B cell (primary cell): ENCODE measurements at regions not wholly inside any gene's neighbourhood (a gene's known extent, or its start where the extent isn't known, plus 50 kb on each side); places are given as distances from the start of the nearest gene placed in this dataset.

Experiments used
- ATAC-seq: fragments of 200-7000 bp; cut with Tn5 transposase; one replicate; pipeline ENCODE4 v1.10.0; 2021; ENCODE audit warnings: low read depth, mild to moderate bottlenecking, moderate number of reproducible peaks, moderate library complexity
- CTCF ChIA-PET: fragments of 350-600 bp; sonication (Branson Sonifier 250); formaldehyde crosslinking; loops from one replicate; lab custom pipeline; 2021; ENCODE audit warnings: antibody characterized with exemption, inconsistent platforms; lab: Charles Lee
- POLR2A ChIA-PET: fragments of 350-600 bp; sonication (Branson Sonifier 250); formaldehyde crosslinking; loops from one replicate; lab custom pipeline; 2021; ENCODE audit warnings: antibody characterized with exemption; lab: Charles Lee
- DNase-seq: peaks from one replicate; pipeline ENCODE4 v3.0.0; 2013
- H2AFZ ChIP-seq: 2 replicates; pipeline ENCODE4 v1.6.1; 2012; ENCODE audit warnings: mild to moderate bottlenecking, low read depth, low read length; ENCODE audit not compliant: insufficient read depth, poor library complexity, severe bottlenecking
- H3K27ac ChIP-seq, 2 donors: 1 replicate in 1 of 2; 2 replicates in 1 of 2; pipeline ENCODE4 v1.5.1; 2012 to 2013; ENCODE audit warnings: low read length in 2 of 2, mild to moderate bottlenecking in 2 of 2, moderate library complexity in 1 of 2
- H3K27me3 ChIP-seq, 4 experiments: fragments of 200-600 bp in 1 of 4; sonication (generic) in 1 of 4; replicated peaks in 1 of 4; 1 replicate in 2 of 4; 2 replicates in 2 of 4; pipeline versions ENCODE4 v1.6.1 to v1.7.0; 2013 to 2016; ENCODE audit warnings: low read length in 3 of 4, mild to moderate bottlenecking in 2 of 4, mixed read lengths in 1 of 4, moderate library complexity in 1 of 4; ENCODE audit not compliant: insufficient read depth in 4 of 4, control insufficient read depth in 3 of 4; ENCODE audit errors: control extremely low read depth in 1 of 4
- H3K36me3 ChIP-seq, 2 experiments: replicated peaks in 1 of 2; 1 replicate in 1 of 2; 2 replicates in 1 of 2; pipeline versions ENCODE4 v1.6.1 to v1.7.1; 2013; ENCODE audit warnings: low read length in 1 of 2; ENCODE audit not compliant: insufficient read depth in 2 of 2, control insufficient read depth in 1 of 2; ENCODE audit errors: control extremely low read depth in 1 of 2, extremely low read depth in 1 of 2
- H3K4me1 ChIP-seq, 2 donors: fragments of 200-600 bp in 1 of 2; sonication (generic) in 1 of 2; 1 replicate in 1 of 2; 2 replicates in 1 of 2; pipeline versions ENCODE4 v1.5.1 to v1.6.1; 2013 to 2017; ENCODE audit warnings: low read length in 2 of 2; ENCODE audit not compliant: control insufficient read depth in 2 of 2, insufficient read depth in 2 of 2
- H3K4me2 ChIP-seq: replicated peaks from 2 replicates; pipeline ENCODE3; 2012; ENCODE audit warnings: mild to moderate bottlenecking, low read depth, low read length; ENCODE audit not compliant: poor library complexity, severe bottlenecking
- H3K4me3 ChIP-seq, 5 experiments: fragments of 200-600 bp in 1 of 5; sonication (generic) in 1 of 5; 1 replicate in 3 of 5; 2 replicates in 2 of 5; pipeline versions ENCODE4 v1.5.1 to v1.7.0; 2011 to 2016; ENCODE audit warnings: low read length in 4 of 5, mild to moderate bottlenecking in 4 of 5, low read depth in 2 of 5, control low read depth in 1 of 5, moderate library complexity in 1 of 5; ENCODE audit not compliant: insufficient read depth in 1 of 5; ENCODE audit errors: control extremely low read depth in 1 of 5, extremely low read depth in 1 of 5
- H3K79me2 ChIP-seq: fragments of 200-600 bp; sonication (generic); one replicate; pipeline ENCODE4 v1.6.0; 2016; ENCODE audit warnings: low read length; ENCODE audit not compliant: control insufficient read depth, insufficient read depth
- H3K9ac ChIP-seq: fragments of 200-600 bp; sonication (generic); 2 replicates; pipeline ENCODE4 v1.6.1; 2017; ENCODE audit warnings: mild to moderate bottlenecking, low read length, moderate library complexity
- H3K9me3 ChIP-seq, 3 donors: one replicate each; pipeline versions ENCODE4 v1.6.1 to v1.7.1; 2013; ENCODE audit warnings: low read length in 2 of 3; ENCODE audit not compliant: control insufficient read depth in 2 of 3, insufficient read depth in 1 of 3; ENCODE audit errors: control extremely low read depth in 1 of 3
- H4K20me1 ChIP-seq: 2 replicates; pipeline ENCODE4 v1.6.0; 2012; ENCODE audit warnings: mild to moderate bottlenecking, low read length; ENCODE audit not compliant: insufficient read depth, control insufficient read depth, poor library complexity, severe bottlenecking
- H3K27ac Mint-ChIP-seq: one replicate; pipeline ENCODE4 v1.8.0; 2021; ENCODE audit warnings: mixed read lengths
- H3K27me3 Mint-ChIP-seq: one replicate; pipeline ENCODE4 v1.8.0; 2021; ENCODE audit warnings: mixed read lengths
- H3K4me1 Mint-ChIP-seq: one replicate; pipeline ENCODE4 v1.8.0; 2021; ENCODE audit warnings: mixed read lengths
- H3K4me3 Mint-ChIP-seq: one replicate; pipeline ENCODE4 v1.8.0; 2021; ENCODE audit warnings: mixed read lengths
- H3K9me3 Mint-ChIP-seq: one replicate; pipeline ENCODE4 v1.8.0; 2022; ENCODE audit warnings: mixed read lengths; ENCODE audit not compliant: insufficient read depth
- CTCF ChIP-seq: fragments of 200-600 bp; IDR thresholded peaks from one replicate; pipeline ENCODE4 v1.8.0; 2022; ENCODE audit warnings: antibody characterized with exemption, mild to moderate bottlenecking
- EZH2 ChIP-seq: IDR thresholded peaks from 2 replicates; pipeline ENCODE4 v1.6.1; 2012; ENCODE audit warnings: borderline replicate concordance, low read depth, mild to moderate bottlenecking, moderate library complexity, low read length; ENCODE audit not compliant: insufficient read depth, poor library complexity, severe bottlenecking
- WGBS: methylation state at CpG from one replicate; pipeline ENCODE4 v1.1.5; 2013; ENCODE audit warnings: missing lambda C conversion rate; ENCODE audit not compliant: insufficient coverage; 5-methylcytosine and 5-hydroxymethylcytosine counted together
- intact Hi-C: fragments of 100-400 bp; cut with micrococcal nuclease; formaldehyde crosslinking; loops from one replicate; pipeline ENCODE4 v1.10.0; 2022

- no peak overlapping the region for H3K4me3 Mint-ChIP-seq
- ATAC-seq (no peak), DNase-seq (no peak)
- CTCF ChIA-PET, result no interaction called here
- H3K27me3 ChIP-seq, result no peaks in the 10 kb centered on the region
- H3K4me1 Mint-ChIP-seq, result no peaks in the 10 kb centered on the region
- H3K9me3 Mint-ChIP-seq, result no peaks in the 10 kb centered on the region
- H3K4me2 ChIP-seq, result no peak overlapping the region
- 90% methylated on average over 14 of the region's 18 CpGs for WGBS
- no peak overlapping the region for H3K27ac ChIP-seq
- no peaks in the 10 kb centered on the region for H3K79me2 ChIP-seq
- no peaks in the 10 kb centered on the region for H3K4me1 ChIP-seq
- no peak overlapping the region for H3K27ac Mint-ChIP-seq
- no peak overlapping the region for H2AFZ ChIP-seq
- TF ChIP-seq EZH2, result no peak
- H3K4me3 ChIP-seq, result no peak overlapping the region
- intact Hi-C loops, result no loop called here
- no peaks in the 10 kb centered on the region for H4K20me1 ChIP-seq
- POLR2A ChIA-PET, result no interaction called here
- H3K9ac ChIP-seq, result no peak overlapping the region
- H3K27me3 Mint-ChIP-seq, result no peaks in the 10 kb centered on the region
- H3K9me3 ChIP-seq, result peaks cover 0 to 8% (median 0%) of the 10 kb centered on the region in 3 donors
- H3K36me3 ChIP-seq, result no peaks in the 10 kb centered on the region
Measured at GRCh38 chr10:128624656-128625530, 498.7 kb upstream of the MKI67 start.

GRCh38 chr10:128625926-128626325 lies 499.7 kb upstream of the MKI67 start:
- H3K27me3 ChIP-seq, result no peaks in the 10 kb centered on the region
- no peak overlapping the region for H3K4me3 ChIP-seq
- no peaks in the 10 kb centered on the region for H4K20me1 ChIP-seq
- Mint-ChIP-seq H3K4me3 (no peak overlapping the region), H3K4me1 (no peaks in the 10 kb centered on the region), H3K27me3 (no peaks in the 10 kb centered on the region), H3K27ac (no peak overlapping the region), H3K9me3 (no peaks in the 10 kb centered on the region)
- intact Hi-C loops, result no loop called here
- ChIA-PET CTCF (no interaction called here), POLR2A (no interaction called here)
- H3K4me1 ChIP-seq, result no peaks in the 10 kb centered on the region
- ATAC-seq (no peak), DNase-seq (no peak)
- H3K9me3 ChIP-seq, result peaks cover 0 to 8% (median 0%) of the 10 kb centered on the region in 3 donors
- H3K9ac ChIP-seq, result no peak overlapping the region
- WGBS, result 65% methylated on average over 6 of the region's 7 CpGs
- H3K27ac ChIP-seq, result no peak overlapping the region
- H3K4me2 ChIP-seq, result no peak overlapping the region
- no peak overlapping the region for H2AFZ ChIP-seq
- H3K36me3 ChIP-seq, result no peaks in the 10 kb centered on the region
- TF ChIP-seq CTCF, result no peak
- no peak for TF ChIP-seq EZH2
- H3K79me2 ChIP-seq, result no peaks in the 10 kb centered on the region
